ENCODE measurements at regions not wholly inside any gene's neighbourhood (a gene's known extent, or its start where the extent isn't known, plus 50 kb on each side); places are given as distances from the start of the nearest gene placed in this dataset.

DNA sequence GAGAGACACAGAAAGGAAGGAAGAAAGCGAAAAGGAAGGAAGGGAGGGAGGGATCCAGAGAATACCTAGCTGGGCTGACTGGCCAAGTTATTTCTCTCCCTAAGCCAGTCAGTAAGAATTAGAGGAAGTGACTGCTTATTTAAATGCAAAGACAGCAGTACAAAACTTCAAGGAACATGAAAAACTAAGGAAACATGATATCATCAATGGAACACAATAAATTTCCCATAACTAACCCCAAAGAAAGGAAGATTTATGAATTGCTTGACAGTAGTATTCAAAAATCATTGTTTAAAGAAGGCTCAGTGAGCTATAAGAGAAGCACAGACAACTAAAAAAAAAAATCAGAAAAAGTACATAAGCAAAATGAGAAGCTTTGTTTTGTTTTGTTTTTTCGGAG lies 252.3 kb upstream of the SASH1 start:
- no peak overlapping the region for H3K27ac Mint-ChIP-seq (ENCODE audit: unreplicated experiment)
- no peak for FAIRE-seq

DNA sequence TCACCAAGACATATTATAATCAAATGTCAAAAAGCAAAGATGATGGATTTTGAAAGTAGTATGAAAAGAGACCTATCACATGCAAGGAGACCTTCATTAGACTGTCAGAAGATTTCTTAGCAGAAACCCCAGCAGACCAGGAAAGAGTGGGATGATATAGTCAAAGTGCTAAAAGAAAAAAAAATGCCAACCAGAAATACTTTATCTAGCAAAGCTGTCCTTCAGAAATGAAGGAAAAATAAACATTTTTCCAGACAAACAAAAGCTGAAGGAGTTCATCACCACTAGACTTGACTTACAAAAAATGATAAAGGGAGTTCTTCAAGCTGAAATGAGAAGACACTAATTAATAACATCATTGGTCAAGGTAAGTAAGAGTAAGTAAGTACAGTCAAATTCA lies 251.2 kb upstream of the SASH1 start:
- Histone ChIP-seq H3K36me3 (ENCODE audit: insufficient read depth, low read length) (no peaks in the 10 kb centered on the region), H3K27ac (ENCODE audit: low read depth, low read length) (no peak overlapping the region), H3K9ac (ENCODE audit: low read length) (no peak overlapping the region), H3K4me3 (ENCODE audit: insufficient read depth, low read depth, low read length) (no peak overlapping the region), H3K4me1 (ENCODE audit: insufficient read depth, low read length) (no peaks in the 10 kb centered on the region), H3K79me2 (ENCODE audit: insufficient read depth, low read length) (no peaks in the 10 kb centered on the region), H3K9me3 (ENCODE audit: insufficient read depth, low read depth, low read length) (no peaks in the 10 kb centered on the region), H4K20me1 (ENCODE audit: insufficient read depth, low read length) (no peaks in the 10 kb centered on the region), H3K27me3 (ENCODE audit: insufficient read depth, low read length) (no peaks in the 10 kb centered on the region), H3K4me2 (ENCODE audit: low read length) (no peak overlapping the region), H2AFZ (ENCODE audit: low read depth, low read length) (no peak overlapping the region)
- FAIRE-seq = no peak
- no peak for TF ChIP-seq EZH2 (IDR thresholded peaks at IDR 0.05; ENCODE audit: insufficient read depth, low read length)
- no peak for TF ChIP-seq CTCF (IDR thresholded peaks at IDR 0.05; ENCODE audit: insufficient read depth, low read depth, low read length)
- peaks cover 9% of the 10 kb centered on the region for H3K9me3 Mint-ChIP-seq (ENCODE audit: unreplicated experiment)
- no peak overlapping the region for H3K4me3 Mint-ChIP-seq (ENCODE audit: unreplicated experiment)
- no peak for DNase-seq (ENCODE audit: low read depth)
- H3K27me3 Mint-ChIP-seq (ENCODE audit: low read depth, unreplicated experiment) = peaks cover 4% of the 10 kb centered on the region
- no peaks in the 10 kb centered on the region for H3K36me3 Mint-ChIP-seq (ENCODE audit: low read depth, unreplicated experiment)
- peaks cover 3% of the 10 kb centered on the region for H3K4me1 Mint-ChIP-seq (ENCODE audit: low read depth, unreplicated experiment)
- H3K27ac Mint-ChIP-seq (ENCODE audit: unreplicated experiment) = no peak overlapping the region

More for the DNA sequence above, 252.3 kb upstream of the SASH1 start:
- Histone ChIP-seq H3K9me3 (ENCODE audit: insufficient read depth, low read depth, low read length) (no peaks in the 10 kb centered on the region), H3K9ac (ENCODE audit: low read length) (no peak overlapping the region), H3K27ac (ENCODE audit: low read depth, low read length) (no peak overlapping the region), H3K4me1 (ENCODE audit: insufficient read depth, low read length) (no peaks in the 10 kb centered on the region), H3K79me2 (ENCODE audit: insufficient read depth, low read length) (no peaks in the 10 kb centered on the region), H2AFZ (ENCODE audit: low read depth, low read length) (no peak overlapping the region), H4K20me1 (ENCODE audit: insufficient read depth, low read length) (no peaks in the 10 kb centered on the region), H3K36me3 (ENCODE audit: insufficient read depth, low read length) (no peaks in the 10 kb centered on the region), H3K4me3 (ENCODE audit: insufficient read depth, low read depth, low read length) (no peak overlapping the region), H3K27me3 (ENCODE audit: insufficient read depth, low read length) (no peaks in the 10 kb centered on the region), H3K4me2 (ENCODE audit: low read length) (no peak overlapping the region)
- no peak for DNase-seq (ENCODE audit: low read depth)
- TF ChIP-seq EZH2 (IDR thresholded peaks at IDR 0.05; ENCODE audit: insufficient read depth, low read length) (no peak), CTCF (IDR thresholded peaks at IDR 0.05; ENCODE audit: insufficient read depth, low read depth, low read length) (no peak)
- Mint-ChIP-seq H3K4me1 (ENCODE audit: low read depth, unreplicated experiment) (peaks cover 12% of the 10 kb centered on the region), H3K36me3 (ENCODE audit: low read depth, unreplicated experiment) (no peaks in the 10 kb centered on the region), H3K27me3 (ENCODE audit: low read depth, unreplicated experiment) (no peaks in the 10 kb centered on the region), H3K4me3 (ENCODE audit: unreplicated experiment) (no peak overlapping the region), H3K9me3 (ENCODE audit: unreplicated experiment) (peaks cover 9% of the 10 kb centered on the region)

- Histone ChIP-seq H3K9ac (ENCODE audit: low read length) (no peak overlapping the region), H2AFZ (ENCODE audit: low read depth, low read length) (peak overlapping the region; percentile 27), H3K36me3 (ENCODE audit: insufficient read depth, low read length) (no peaks in the 10 kb centered on the region), H3K27me3 (ENCODE audit: insufficient read depth, low read length) (no peaks in the 10 kb centered on the region), H3K27ac (ENCODE audit: low read depth, low read length) (no peak overlapping the region), H3K79me2 (ENCODE audit: insufficient read depth, low read length) (no peaks in the 10 kb centered on the region), H3K4me1 (ENCODE audit: insufficient read depth, low read length) (no peaks in the 10 kb centered on the region), H3K4me3 (ENCODE audit: insufficient read depth, low read depth, low read length) (no peak overlapping the region), H3K9me3 (ENCODE audit: insufficient read depth, low read depth, low read length) (no peaks in the 10 kb centered on the region), H3K4me2 (ENCODE audit: low read length) (no peak overlapping the region), H4K20me1 (ENCODE audit: insufficient read depth, low read length) (no peaks in the 10 kb centered on the region)
- Mint-ChIP-seq H3K4me1 (ENCODE audit: low read depth, unreplicated experiment) (peaks cover 3% of the 10 kb centered on the region), H3K27ac (ENCODE audit: unreplicated experiment) (no peak overlapping the region), H3K9me3 (ENCODE audit: unreplicated experiment) (no peaks in the 10 kb centered on the region), H3K27me3 (ENCODE audit: low read depth, unreplicated experiment) (no peaks in the 10 kb centered on the region), H3K36me3 (ENCODE audit: low read depth, unreplicated experiment) (no peaks in the 10 kb centered on the region), H3K4me3 (ENCODE audit: unreplicated experiment) (no peak overlapping the region)
- FAIRE-seq (no peak), DNase-seq (ENCODE audit: low read depth) (no peak)
- no peak for TF ChIP-seq CTCF (IDR thresholded peaks at IDR 0.05; ENCODE audit: insufficient read depth, low read depth, low read length)
- TF ChIP-seq EZH2 (IDR thresholded peaks at IDR 0.05; ENCODE audit: insufficient read depth, low read length) = no peak
These were observed 239.2 kb upstream of the SASH1 start for GRCh38 chr6:148103436-148103835.

Data from astrocyte (in vitro differentiated cells and primary cell).